ENCODE measurements at regions not wholly inside any gene's neighbourhood (a gene's known extent, or its start where the extent isn't known, plus 50 kb on each side); places are given as distances from the start of the nearest gene placed in this dataset.

DNA sequence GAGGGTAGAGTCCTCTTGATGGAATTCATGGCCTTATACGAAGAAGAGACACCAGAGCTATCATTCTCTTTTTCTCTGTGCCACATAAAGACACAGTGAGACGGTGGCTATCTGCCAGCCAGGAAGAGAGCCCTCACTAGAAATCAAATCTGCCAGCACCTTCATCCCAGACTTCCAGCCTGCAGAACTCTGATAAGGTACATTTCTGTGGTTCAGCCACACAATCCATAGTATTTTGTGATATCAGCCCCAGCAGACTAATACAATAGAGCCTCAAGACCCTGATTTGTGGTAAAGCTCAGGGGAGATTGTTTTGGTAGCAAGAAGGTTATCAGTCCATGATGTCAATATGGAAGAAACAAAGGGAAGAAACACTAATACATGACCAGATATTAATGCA, 1213.2 kb downstream of the NLGN4X start:
- TF ChIP-seq CTCF (optimal IDR thresholded peaks at IDR 0.05 in 1 of 3, IDR thresholded peaks at IDR 0.05 in 1 of 3, conservative IDR thresholded peaks at IDR 0.05 in 1 of 3; ENCODE audit: extremely low read depth in 1 of 3, insufficient read depth in 2 of 3, low read length in 3 of 3) (no peak), EZH2 (IDR thresholded peaks at IDR 0.05; ENCODE audit: low read length) (no peak)
